ENCODE measurements at regions not wholly inside any gene's neighbourhood (a gene's known extent, or its start where the extent isn't known, plus 50 kb on each side); places are given as distances from the start of the nearest gene placed in this dataset.

DNA sequence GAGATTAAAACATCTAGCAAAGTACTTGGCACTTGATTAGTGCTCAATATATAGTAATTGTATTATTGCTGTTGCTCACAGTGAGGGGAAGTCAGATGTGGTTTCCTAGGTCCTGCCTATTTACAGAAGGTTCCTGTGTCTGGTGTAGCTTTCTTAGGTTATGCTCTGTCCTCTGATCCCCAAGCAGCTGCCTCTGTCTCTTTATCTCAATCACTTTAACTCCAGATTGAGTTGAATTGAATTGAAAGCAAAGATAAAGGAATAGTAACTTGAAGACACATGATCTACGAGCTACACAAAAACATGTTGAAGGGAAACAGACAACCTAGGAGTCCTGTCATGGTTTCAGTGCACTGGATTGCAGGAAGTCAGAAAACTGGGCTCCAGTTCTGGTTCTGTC lies 113.9 kb upstream of the ADAMTSL1 start:
- TF ChIP-seq POLR2A (IDR thresholded peaks at IDR 0.05) (no peak), CTCF (IDR thresholded peaks at IDR 0.05) (no peak)

All from heart left ventricle (tissue), 13 donors.